H1 (cell line): ENCODE measurements at regions not wholly inside any gene's neighbourhood (a gene's known extent, or its start where the extent isn't known, plus 50 kb on each side); places are given as distances from the start of the nearest gene placed in this dataset.
"Not testable (repeated sequence)": the region's sequence is repeated elsewhere in the genome, so short reads cannot be mapped to it uniquely, and the experiment has no call there.

Experiments
- CTCF ChIA-PET: fragments of 300-600 bp; sonication (Branson Sonifier 250); formaldehyde crosslinking; loops from one replicate; lab custom pipeline; 2021; ENCODE audit not compliant: partially characterized antibody; lab: Charles Lee
- POLR2A ChIA-PET: fragments of 300-600 bp; sonication (Branson Sonifier 250); formaldehyde crosslinking; loops from one replicate; lab custom pipeline; 2021; ENCODE audit warnings: inconsistent platforms; ENCODE audit not compliant: partially characterized antibody; lab: Charles Lee
- DNase-seq, 2 experiments: peaks; one replicate each; pipeline versions ENCODE4 v3.0.0 to v3.0.0-alpha.2; 2010 to 2022; ENCODE audit warnings: low spot score in 2 of 2, low read depth in 1 of 2, mixed read lengths in 1 of 2
- FAIRE-seq: peaks from 2 replicates; lab custom pipeline; 2011; peaks lifted over from hg19 to GRCh38; lab: Jason Lieb, UNC
- H2AFZ ChIP-seq: 2 replicates; pipeline ENCODE4 v1.8.1; 2012; ENCODE audit warnings: low read length, inconsistent platforms
- H2AK5ac ChIP-seq: 2 replicates; pipeline ENCODE4 v1.6.1; 2013; ENCODE audit warnings: low read depth, low read length
- H2BK120ac ChIP-seq: replicated peaks from 2 replicates; pipeline ENCODE3; 2013; ENCODE audit warnings: low read depth, low read length, inconsistent platforms
- H2BK12ac ChIP-seq: 2 replicates; pipeline ENCODE4 v1.6.1; 2013; ENCODE audit warnings: low read depth, low read length
- H2BK15ac ChIP-seq: 2 replicates; pipeline ENCODE4 v1.6.1; 2013; ENCODE audit warnings: low read length
- H2BK20ac ChIP-seq: 2 replicates; pipeline ENCODE4 v1.6.1; 2013; ENCODE audit warnings: low read length
- H2BK5ac ChIP-seq: 2 replicates; pipeline ENCODE4 v1.6.1; 2013; ENCODE audit warnings: low read depth, low read length
- H3K14ac ChIP-seq: 2 replicates; pipeline ENCODE4 v1.6.1; 2013; ENCODE audit warnings: inconsistent platforms; ENCODE audit not compliant: insufficient read length
- H3K18ac ChIP-seq: 2 replicates; pipeline ENCODE4 v1.6.1; 2013; ENCODE audit warnings: low read length; ENCODE audit errors: extremely low read depth
- H3K23ac ChIP-seq: 2 replicates; pipeline ENCODE4 v1.6.1; 2013; ENCODE audit warnings: inconsistent platforms; ENCODE audit not compliant: insufficient read length
- H3K23me2 ChIP-seq: 2 replicates; pipeline ENCODE4 v1.6.1; 2013; ENCODE audit warnings: low read depth, low read length
- H3K27ac ChIP-seq: 2 replicates; pipeline ENCODE4 v1.6.1; 2011; ENCODE audit warnings: low read depth, low read length, inconsistent platforms
- H3K27me3 ChIP-seq, 4 experiments: replicated peaks in 1 of 4; 1 replicate in 1 of 4; 2 replicates in 3 of 4; pipeline versions ENCODE4 v1.6.1 to v1.8.1; 2011 to 2013; ENCODE audit warnings: low read length in 3 of 4, mild to moderate bottlenecking in 3 of 4, inconsistent platforms in 2 of 4, mixed read lengths in 2 of 4, moderate library complexity in 1 of 4; ENCODE audit not compliant: control insufficient read depth in 3 of 4, insufficient read depth in 3 of 4; ENCODE audit errors: extremely low read depth in 1 of 4
- H3K36me3 ChIP-seq, 4 experiments: 2 replicates each; pipeline versions ENCODE4 v1.6.1 to v1.8.1; 2011 to 2013; ENCODE audit warnings: mild to moderate bottlenecking in 4 of 4, low read length in 3 of 4, moderate library complexity in 2 of 4, control low read depth in 1 of 4, inconsistent platforms in 1 of 4; ENCODE audit not compliant: insufficient read depth in 4 of 4, control insufficient read depth in 2 of 4
- H3K4ac ChIP-seq: replicated peaks from 2 replicates; pipeline ENCODE3; 2013; ENCODE audit warnings: low read length, low read depth, mixed read lengths, inconsistent platforms; ENCODE audit not compliant: insufficient read length
- H3K4me1 ChIP-seq, 4 experiments: replicated peaks in 1 of 4; 1 replicate in 1 of 4; 2 replicates in 3 of 4; pipeline versions ENCODE4 v1.6.1 to v1.8.1; 2011 to 2013; ENCODE audit warnings: low read length in 3 of 4, inconsistent platforms in 2 of 4, mixed read lengths in 1 of 4; ENCODE audit not compliant: insufficient read depth in 4 of 4, control insufficient read depth in 3 of 4
- H3K4me2 ChIP-seq, 2 experiments: 2 replicates each; pipeline versions ENCODE4 v1.6.1 to v1.8.1; 2011 to 2013; ENCODE audit warnings: low read depth in 2 of 2, low read length in 2 of 2, control low read depth in 1 of 2, inconsistent platforms in 1 of 2, mild to moderate bottlenecking in 1 of 2; ENCODE audit not compliant: insufficient read depth in 1 of 2
- H3K4me3 ChIP-seq, 4 experiments: fragments of 200-600, 300-600 bp in 1 of 4; sonication (generic), shearing (Covaris generic), sonication (Bioruptor Twin) in 1 of 4; 2 replicates each; pipeline versions ENCODE4 v1.5.1 to v1.8.1; 2011 to 2016; ENCODE audit warnings: low read length in 4 of 4, low read depth in 3 of 4, control low read depth in 2 of 4, inconsistent platforms in 2 of 4, mild to moderate bottlenecking in 2 of 4, mixed read lengths in 1 of 4, moderate library complexity in 1 of 4; ENCODE audit not compliant: insufficient read depth in 2 of 4; ENCODE audit errors: extremely low read depth in 1 of 4
- H3K56ac ChIP-seq: replicated peaks from 2 replicates; pipeline ENCODE3; 2013; ENCODE audit warnings: low read depth, mild to moderate bottlenecking, mixed read lengths, low read length, inconsistent platforms; ENCODE audit not compliant: insufficient read length
- H3K79me1 ChIP-seq: 2 replicates; pipeline ENCODE4 v1.6.1; 2013; ENCODE audit warnings: low read depth, low read length, control low read depth
- H3K79me2 ChIP-seq, 2 experiments: 2 replicates each; pipeline versions ENCODE4 v1.6.1 to v1.8.1; 2012 to 2013; ENCODE audit warnings: low read length in 2 of 2, mild to moderate bottlenecking in 2 of 2, inconsistent platforms in 1 of 2; ENCODE audit not compliant: insufficient read depth in 2 of 2, control insufficient read depth in 1 of 2
- H3K9ac ChIP-seq, 4 experiments: replicated peaks in 1 of 4; 1 replicate in 1 of 4; 2 replicates in 3 of 4; pipeline versions ENCODE4 v1.6.1 to v1.8.1; 2011 to 2013; ENCODE audit warnings: low read depth in 3 of 4, low read length in 3 of 4, control low read depth in 2 of 4, mild to moderate bottlenecking in 2 of 4, moderate library complexity in 2 of 4, inconsistent platforms in 1 of 4; ENCODE audit errors: extremely low read depth in 1 of 4
- H3K9me3 ChIP-seq, 2 experiments: 2 replicates each; pipeline versions ENCODE4 v1.6.1 to v1.8.1; 2012 to 2013; ENCODE audit warnings: mild to moderate bottlenecking in 2 of 2, moderate library complexity in 2 of 2, control low read depth in 1 of 2, inconsistent platforms in 1 of 2, low read depth in 1 of 2, low read length in 1 of 2, mixed read lengths in 1 of 2; ENCODE audit not compliant: insufficient read depth in 2 of 2
- H4K20me1 ChIP-seq, 2 experiments: replicated peaks in 1 of 2; 2 replicates each; pipeline versions ENCODE3 to v1.8.1; 2011 to 2013; ENCODE audit warnings: inconsistent platforms in 2 of 2, low read length in 2 of 2, mild to moderate bottlenecking in 1 of 2; ENCODE audit not compliant: insufficient read depth in 2 of 2, control insufficient read depth in 1 of 2
- H4K5ac ChIP-seq: 2 replicates; pipeline ENCODE4 v1.6.1; 2013; ENCODE audit warnings: low read length, low read depth, mixed read lengths, inconsistent platforms; ENCODE audit not compliant: insufficient read length
- H4K8ac ChIP-seq: 2 replicates; pipeline ENCODE4 v1.8.0; 2013; ENCODE audit warnings: mild to moderate bottlenecking, moderate library complexity, low read length, inconsistent platforms; ENCODE audit not compliant: insufficient read depth; ENCODE audit errors: extremely low read depth
- H4K91ac ChIP-seq: replicated peaks from 2 replicates; pipeline ENCODE3; 2013; ENCODE audit warnings: low read length, mixed read lengths, inconsistent platforms; ENCODE audit not compliant: insufficient read length
- WGBS, 2 experiments: shearing (Covaris generic) in 1 of 2; methylation state at CpG; one replicate each; pipeline versions ENCODE4 v1.1.6 to v1.1.7; 2013 to 2015; ENCODE audit warnings: low lambda C conversion rate in 2 of 2, mixed read lengths in 2 of 2, inconsistent platforms in 1 of 2, low coverage in 1 of 2, missing lambda C conversion rate in 1 of 2; ENCODE audit not compliant: insufficient replicate concordance in 2 of 2, insufficient coverage in 1 of 2, insufficient read length in 1 of 2; ENCODE audit errors: extremely low coverage in 1 of 2, missing lambda C conversion rate in 1 of 2; 5-methylcytosine and 5-hydroxymethylcytosine counted together

DNA sequence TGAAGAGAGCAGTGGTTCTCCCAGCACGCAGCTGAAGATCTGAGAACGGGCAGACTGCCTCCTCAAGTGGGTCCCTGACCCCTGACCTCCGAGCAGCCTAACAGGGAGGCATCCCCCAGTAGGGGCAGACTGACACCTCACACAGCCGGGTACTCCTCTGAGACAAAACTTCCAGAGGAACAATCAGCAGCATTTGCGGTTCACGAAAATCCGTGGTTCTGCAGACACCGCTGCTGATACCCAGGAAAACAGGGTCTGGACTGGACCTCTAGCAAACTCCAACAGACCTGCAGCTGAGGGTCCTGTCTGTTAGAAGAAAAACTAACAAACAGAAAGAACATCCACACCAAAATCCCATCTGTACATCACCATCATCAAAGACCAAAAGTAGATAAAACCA, 68.4 kb upstream of the CCT8L2 start:
- H3K14ac ChIP-seq, H4K5ac ChIP-seq, H2BK12ac ChIP-seq, H3K9ac ChIP-seq, H3K56ac ChIP-seq, H3K27ac ChIP-seq, H3K23me2 ChIP-seq, H2BK20ac ChIP-seq, H3K36me3 ChIP-seq, CTCF ChIA-PET, H3K79me2 ChIP-seq, DNase-seq, H4K20me1 ChIP-seq, H2BK120ac ChIP-seq, H4K8ac ChIP-seq, H3K4me3 ChIP-seq, FAIRE-seq, H3K4ac ChIP-seq, H3K4me2 ChIP-seq, H3K18ac ChIP-seq, H2AFZ ChIP-seq, H3K4me1 ChIP-seq, H3K27me3 ChIP-seq, H3K23ac ChIP-seq, H4K91ac ChIP-seq, H2AK5ac ChIP-seq, H2BK5ac ChIP-seq, POLR2A ChIA-PET, H3K79me1 ChIP-seq, H2BK15ac ChIP-seq: not testable (repeated sequence)
- H3K9me3 ChIP-seq = peaks cover 11 to 22% of the 10 kb centered on the region in 2 experiments
- WGBS, 2 experiments = 84% methylated on average over 8 of the region's 8 CpGs; no CpG with 5 or more reads in 1 of the 2 experiments

DNA sequence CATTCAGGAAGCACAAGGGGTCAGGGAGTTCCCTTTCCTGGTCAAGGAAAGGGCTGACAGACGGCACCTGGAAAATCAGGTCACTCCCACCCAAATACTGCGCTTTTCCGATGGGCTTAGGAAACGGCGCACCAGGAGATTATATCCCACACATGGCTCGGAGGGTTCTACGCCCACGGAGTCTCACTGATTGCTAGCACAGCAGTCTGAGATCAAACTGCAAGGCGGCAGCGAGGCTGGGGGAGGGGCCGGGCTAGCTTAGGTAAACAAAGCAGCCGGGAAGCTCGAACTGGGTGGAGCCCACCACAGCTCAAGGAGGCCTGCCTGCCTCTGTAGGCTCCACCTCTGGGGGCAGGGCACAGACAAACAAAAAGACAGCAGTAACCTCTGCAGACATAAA, 68.0 kb upstream of the CCT8L2 start:
- FAIRE-seq, H2AK5ac ChIP-seq, H3K4me3 ChIP-seq, H2BK5ac ChIP-seq, H4K91ac ChIP-seq, H4K8ac ChIP-seq, H2BK12ac ChIP-seq, H3K4me1 ChIP-seq, H2BK15ac ChIP-seq, H2BK120ac ChIP-seq, H3K4me2 ChIP-seq, H3K23me2 ChIP-seq, H4K5ac ChIP-seq, H3K36me3 ChIP-seq, H3K79me2 ChIP-seq, H3K27ac ChIP-seq, H3K9ac ChIP-seq, DNase-seq, H3K18ac ChIP-seq, H3K14ac ChIP-seq, H3K4ac ChIP-seq, H3K56ac ChIP-seq, H3K79me1 ChIP-seq, H3K23ac ChIP-seq, H2BK20ac ChIP-seq, CTCF ChIA-PET, H3K27me3 ChIP-seq, H2AFZ ChIP-seq, H4K20me1 ChIP-seq: not testable (repeated sequence)
- peaks cover 11 to 25% of the 10 kb centered on the region in 2 experiments for H3K9me3 ChIP-seq
- 93% methylated on average over 13 of the region's 13 CpGs; no CpG with 5 or more reads in 1 of the 2 experiments for WGBS, 2 experiments
- POLR2A ChIA-PET = interaction anchor here (0.6 kb wide), 1 partner anchor 306 kb away, joined by 3 read pairs; no protein-coding TSS in a partner anchor
